GM12892 (cell line): ENCODE measurements at regions not wholly inside any gene's neighbourhood (a gene's known extent, or its start where the extent isn't known, plus 50 kb on each side); places are given as distances from the start of the nearest gene placed in this dataset.

Experiments
- POLR2A ChIP-seq: IDR thresholded peaks from 2 replicates; pipeline ENCODE4 v1.6.1; 2011; ENCODE audit warnings: low read depth, low read length, control low read depth
- POLR2AphosphoS5 ChIP-seq: IDR thresholded peaks from 2 replicates; pipeline ENCODE4 v1.6.1; 2011; ENCODE audit warnings: low read depth, low read length, control low read depth
- TAF1 ChIP-seq: IDR thresholded peaks from 2 replicates; pipeline ENCODE4 v1.6.1; 2011; ENCODE audit warnings: low read depth, mild to moderate bottlenecking, control low read depth, low read length, borderline replicate concordance

- TF ChIP-seq POLR2AphosphoS5, result no peak
- no peak for TF ChIP-seq POLR2A
- no peak for TF ChIP-seq TAF1
Observed at GRCh38 chr3:117193390-117193789, 483.8 kb downstream of the TUSC7 start.
